ENCODE measurements at regions not wholly inside any gene's neighbourhood (a gene's known extent, or its start where the extent isn't known, plus 50 kb on each side); places are given as distances from the start of the nearest gene placed in this dataset.

- no peak for ATAC-seq
- TF ChIP-seq CTCF (IDR thresholded peaks at IDR 0.05): no peak
- Histone ChIP-seq H3K27me3 (ENCODE audit: low read depth) (no peaks in the 10 kb centered on the region), H3K4me3 (no peak overlapping the region), H3K36me3 (no peaks in the 10 kb centered on the region), H3K27ac (peak overlapping the region; percentile 5), H3K4me1 (no peaks in the 10 kb centered on the region), H3K9me3 (no peaks in the 10 kb centered on the region)
- intact Hi-C loops (cut with DNase I): no loop called here
- DNase-seq: no peak
Measured at GRCh38 chr4:19693936-19694570, 557.7 kb upstream of the SLIT2 start.

DNA sequence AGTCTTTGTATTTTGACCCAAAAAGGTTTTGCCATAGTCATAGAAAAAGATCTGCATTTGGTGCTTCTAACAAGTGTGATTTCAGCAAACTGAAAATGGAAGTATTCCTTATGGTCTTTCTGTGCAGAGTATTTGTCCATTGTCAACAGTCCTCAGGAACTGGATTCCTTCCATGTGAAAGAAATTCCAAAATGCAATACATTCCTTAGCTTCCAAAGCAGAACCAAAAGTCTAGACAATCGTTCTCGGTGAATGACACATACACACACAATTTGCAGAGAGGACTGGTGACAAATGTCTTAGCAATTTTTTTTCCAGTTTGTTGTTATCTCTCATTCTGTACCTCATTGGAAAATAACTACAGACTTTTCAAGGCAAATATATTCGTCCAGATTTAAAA lies 562.2 kb upstream of the SLIT2 start:
- Histone ChIP-seq H3K36me3 (no peaks in the 10 kb centered on the region), H3K9me3 (no peaks in the 10 kb centered on the region), H3K4me1 (no peaks in the 10 kb centered on the region), H3K27ac (no peak overlapping the region), H3K27me3 (ENCODE audit: low read depth) (no peaks in the 10 kb centered on the region), H3K4me3 (no peak overlapping the region)
- ATAC-seq: peak; percentile 25 to 66
- no peak for DNase-seq
- intact Hi-C loops (cut with DNase I): no loop called here
- no peak for TF ChIP-seq CTCF (IDR thresholded peaks at IDR 0.05)

DNA sequence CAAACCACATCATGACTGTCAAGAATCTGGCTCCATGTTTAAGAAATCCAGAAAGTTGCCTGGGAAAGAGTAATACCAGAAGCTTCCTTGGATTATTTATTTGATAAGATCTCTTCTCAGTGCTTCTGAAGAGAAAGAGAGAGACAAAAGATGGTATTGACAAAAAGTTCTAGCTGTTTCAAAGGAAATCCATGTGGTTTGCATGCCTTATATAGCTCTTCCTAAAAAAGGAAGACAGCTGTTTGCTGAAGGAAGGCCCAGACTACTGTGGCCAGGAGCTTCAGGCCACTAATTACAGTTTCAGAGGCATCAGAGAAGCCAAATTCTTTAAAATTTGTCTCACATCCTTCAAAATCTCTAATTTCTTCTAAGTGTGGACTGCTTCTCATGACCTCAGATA lies 565.2 kb upstream of the SLIT2 start:
- no peak for TF ChIP-seq CTCF (IDR thresholded peaks at IDR 0.05)
- DNase-seq (no peak), ATAC-seq (no peak)
- H3K9me3 ChIP-seq: no peaks in the 10 kb centered on the region
- H3K4me1 ChIP-seq: no peaks in the 10 kb centered on the region
- H3K36me3 ChIP-seq: no peaks in the 10 kb centered on the region
- intact Hi-C loops (cut with DNase I): no loop called here
- H3K27me3 ChIP-seq (ENCODE audit: low read depth): no peaks in the 10 kb centered on the region
- H3K27ac ChIP-seq: no peak overlapping the region
- no peak overlapping the region for H3K4me3 ChIP-seq

DNA sequence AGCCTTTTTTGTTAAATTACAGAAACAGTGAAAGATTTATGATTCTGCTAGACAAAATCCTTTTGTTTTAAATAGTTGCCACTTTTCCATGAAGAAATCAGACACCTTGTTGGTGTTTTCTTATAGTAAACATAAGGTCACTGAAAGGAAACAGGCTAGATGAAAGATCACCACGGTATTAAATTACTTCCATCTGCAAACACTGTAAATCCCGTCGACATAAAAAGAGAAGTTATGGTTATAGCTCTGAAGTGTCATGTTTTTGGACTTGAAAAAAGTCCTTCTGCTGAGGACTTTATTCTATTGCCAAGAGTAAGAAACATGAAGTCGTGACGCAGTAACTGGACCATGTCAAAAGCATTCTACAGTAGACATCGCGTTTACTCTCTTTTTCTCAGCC lies 567.6 kb upstream of the SLIT2 start:
- ATAC-seq (no peak), DNase-seq (no peak)
- Histone ChIP-seq H3K4me3 (no peak overlapping the region), H3K27me3 (ENCODE audit: low read depth) (no peaks in the 10 kb centered on the region), H3K27ac (no peak overlapping the region), H3K36me3 (no peaks in the 10 kb centered on the region), H3K4me1 (no peaks in the 10 kb centered on the region), H3K9me3 (no peaks in the 10 kb centered on the region)
- intact Hi-C loops (cut with DNase I): no loop called here
- TF ChIP-seq CTCF (IDR thresholded peaks at IDR 0.05): no peak

DNA sequence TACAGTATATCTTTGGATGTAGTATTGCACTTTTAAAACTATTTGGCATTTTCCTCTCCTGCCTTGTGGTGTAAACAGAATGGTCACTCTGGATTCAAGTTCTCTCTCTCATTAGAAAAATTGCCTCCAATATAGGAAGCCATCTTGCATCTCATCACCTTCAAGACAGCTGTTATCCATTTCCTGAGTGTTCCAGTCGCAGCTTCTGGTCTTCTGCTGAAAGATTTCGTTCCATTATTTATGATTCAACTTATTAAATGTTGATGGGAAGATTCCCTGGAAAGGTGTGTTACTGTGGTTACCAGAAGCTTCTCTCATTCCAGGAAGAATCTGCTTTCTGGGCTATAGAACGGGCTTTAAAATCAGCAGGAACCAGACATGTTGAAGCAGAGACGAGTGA lies 568.3 kb upstream of the SLIT2 start:
- Histone ChIP-seq H3K36me3 (no peaks in the 10 kb centered on the region), H3K27me3 (ENCODE audit: low read depth) (no peaks in the 10 kb centered on the region), H3K9me3 (no peaks in the 10 kb centered on the region), H3K4me3 (no peak overlapping the region), H3K4me1 (no peaks in the 10 kb centered on the region), H3K27ac (no peak overlapping the region)
- no peak for ATAC-seq
- TF ChIP-seq CTCF (IDR thresholded peaks at IDR 0.05): no peak
- no peak for DNase-seq
- intact Hi-C loops (cut with DNase I): no loop called here

- no peak for DNase-seq
- Histone ChIP-seq H3K27me3 (ENCODE audit: low read depth) (no peaks in the 10 kb centered on the region), H3K4me1 (no peaks in the 10 kb centered on the region), H3K4me3 (no peak overlapping the region), H3K27ac (no peak overlapping the region), H3K36me3 (no peaks in the 10 kb centered on the region), H3K9me3 (no peaks in the 10 kb centered on the region)
- intact Hi-C loops (cut with DNase I): no loop called here
- TF ChIP-seq CTCF (IDR thresholded peaks at IDR 0.05): no peak
- ATAC-seq: no peak
Measured at GRCh38 chr4:19677211-19677610, 574.5 kb upstream of the SLIT2 start.

Measured in lower lobe of right lung (tissue), 2 donors.